GM19328 (cell line): ENCODE measurements at regions not wholly inside any gene's neighbourhood (a gene's known extent, or its start where the extent isn't known, plus 50 kb on each side); places are given as distances from the start of the nearest gene placed in this dataset.
"Not testable (repeated sequence)": the region's sequence is repeated elsewhere in the genome, so short reads cannot be mapped to it uniquely, and the experiment has no call there.

Experiments used
- ATAC-seq: cut with Tn5 transposase; IDR thresholded peaks from one replicate; pipeline ENCODE4 v1.9.1; 2021; ENCODE audit warnings: mild to moderate bottlenecking, moderate library complexity; ENCODE audit not compliant: unreplicated experiment

GRCh38 chr3:81068546-81068945, 692.9 kb downstream of the GBE1 start:
- no peak for ATAC-seq

GRCh38 chr3:81063896-81064295, 697.5 kb downstream of the GBE1 start:
- ATAC-seq = no peak

- ATAC-seq = not testable (repeated sequence)
Measured at GRCh38 chr3:81051133-81051532, 710.3 kb downstream of the GBE1 start.

- ATAC-seq = no peak
Measured at GRCh38 chr3:81048058-81048665, 713.3 kb downstream of the GBE1 start.

GRCh38 chr3:81045976-81046375, 715.5 kb downstream of the GBE1 start:
- ATAC-seq = no peak

- no peak for ATAC-seq
Measured at GRCh38 chr3:81045246-81045645, 716.2 kb downstream of the GBE1 start.

GRCh38 chr3:81043660-81044199, 717.7 kb downstream of the GBE1 start:
- ATAC-seq = no peak

GRCh38 chr3:81043009-81043408, 718.4 kb downstream of the GBE1 start:
- no peak for ATAC-seq

GRCh38 chr3:81041331-81041730, 720.1 kb downstream of the GBE1 start:
- ATAC-seq = no peak

GRCh38 chr3:81040107-81040506, 721.3 kb downstream of the GBE1 start:
- no peak for ATAC-seq

GRCh38 chr3:81033684-81034083, 727.8 kb downstream of the GBE1 start:
- no peak for ATAC-seq

- ATAC-seq = no peak
Measured at GRCh38 chr3:81033185-81033584, 728.3 kb downstream of the GBE1 start.

- ATAC-seq = no peak
Measured at GRCh38 chr3:81029861-81030260, 731.6 kb downstream of the GBE1 start.

GRCh38 chr3:81027344-81027743, 734.1 kb downstream of the GBE1 start:
- no peak for ATAC-seq

GRCh38 chr3:81024560-81024959, 736.9 kb downstream of the GBE1 start:
- ATAC-seq = no peak

- no peak for ATAC-seq
Measured at GRCh38 chr3:81022339-81022738, 739.1 kb downstream of the GBE1 start.

- ATAC-seq = no peak
Measured at GRCh38 chr3:81013360-81013759, 748.1 kb downstream of the GBE1 start.

GRCh38 chr3:81005992-81006391, 755.5 kb downstream of the GBE1 start:
- no peak for ATAC-seq

GRCh38 chr3:81003817-81004216, 757.6 kb downstream of the GBE1 start:
- no peak for ATAC-seq

GRCh38 chr3:81003008-81003645, 758.3 kb downstream of the GBE1 start:
- ATAC-seq = no peak

GRCh38 chr3:80999481-80999880, 762.0 kb downstream of the GBE1 start:
- no peak for ATAC-seq

GRCh38 chr3:80998022-80998421, 763.4 kb downstream of the GBE1 start:
- no peak for ATAC-seq

GRCh38 chr3:80997622-80998021, 763.8 kb downstream of the GBE1 start:
- ATAC-seq = no peak
